DOHH2 (cell line): ENCODE measurements at regions not wholly inside any gene's neighbourhood (a gene's known extent, or its start where the extent isn't known, plus 50 kb on each side); places are given as distances from the start of the nearest gene placed in this dataset.

Source experiments
- H3F3A ChIP-seq: fragments of 200-600 bp; sonication (generic), shearing (Covaris generic); 2 replicates; pipeline ENCODE4 v1.6.0; 2016; ENCODE audit warnings: antibody characterized with exemption, mild to moderate bottlenecking; ENCODE audit not compliant: control insufficient read depth, insufficient read depth
- H3K27ac ChIP-seq: fragments of 200-600 bp; sonication (generic); 2 replicates; pipeline ENCODE4 v1.5.1; 2014; ENCODE audit warnings: low read depth, mild to moderate bottlenecking, low read length, moderate library complexity
- H3K27me3 ChIP-seq: fragments of 200-600 bp; sonication (generic); 2 replicates; pipeline ENCODE4 v1.6.1; 2014; ENCODE audit warnings: mild to moderate bottlenecking, low read length, mixed read lengths; ENCODE audit not compliant: control insufficient read depth
- H3K36me3 ChIP-seq: fragments of 200-600 bp; sonication (generic); 2 replicates; pipeline ENCODE4 v1.6.1; 2014; ENCODE audit warnings: mild to moderate bottlenecking, low read length, moderate library complexity, mixed read lengths; ENCODE audit not compliant: control insufficient read depth
- H3K4me1 ChIP-seq: fragments of 200-600 bp; sonication (generic); 2 replicates; pipeline ENCODE4 v1.6.1; 2014; ENCODE audit warnings: mild to moderate bottlenecking, low read length, mixed read lengths; ENCODE audit not compliant: control insufficient read depth
- H3K4me2 ChIP-seq: fragments of 200-600 bp; sonication (generic); 2 replicates; pipeline ENCODE4 v1.6.0; 2014; ENCODE audit warnings: mild to moderate bottlenecking, low read length, moderate library complexity
- H3K4me3 ChIP-seq: fragments of 200-600 bp; sonication (generic); 2 replicates; pipeline ENCODE4 v1.5.1; 2014; ENCODE audit warnings: mild to moderate bottlenecking, low read length, mixed read lengths
- H3K79me2 ChIP-seq: fragments of 200-600 bp; sonication (generic); 2 replicates; pipeline ENCODE4 v1.6.1; 2014; ENCODE audit warnings: mild to moderate bottlenecking, low read length, mixed read lengths; ENCODE audit not compliant: control insufficient read depth
- H3K9me2 ChIP-seq: fragments of 200-600 bp; sonication (generic); replicated peaks from 2 replicates; pipeline ENCODE4 v1.6.1; 2014; ENCODE audit warnings: mild to moderate bottlenecking, low read length, mixed read lengths; ENCODE audit not compliant: control insufficient read depth
- H3K9me3 ChIP-seq: fragments of 200-600 bp; sonication (generic); 2 replicates; pipeline ENCODE4 v1.6.1; 2014; ENCODE audit warnings: antibody characterized with exemption, low read length, mixed read lengths; ENCODE audit not compliant: control insufficient read depth, insufficient read depth
- H4K20me1 ChIP-seq: fragments of 200-600 bp; sonication (generic); 2 replicates; pipeline ENCODE4 v1.6.0; 2014; ENCODE audit warnings: low read depth, mild to moderate bottlenecking, antibody characterized with exemption, low read length, moderate library complexity; ENCODE audit not compliant: control insufficient read depth, insufficient read depth
- CTCF ChIP-seq: fragments of 200-600 bp; sonication (generic); IDR thresholded peaks from one replicate; pipeline ENCODE4 v1.5.1; 2014; ENCODE audit warnings: antibody characterized with exemption, mild to moderate bottlenecking, low read depth, low read length; ENCODE audit not compliant: poor library complexity, severe bottlenecking
- EZH2phosphoT487 ChIP-seq: fragments of 200-600 bp; sonication (generic); IDR thresholded peaks from 2 replicates; pipeline ENCODE4 v1.6.1; 2017; ENCODE audit warnings: borderline replicate concordance, mild to moderate bottlenecking, antibody characterized with exemption, low read length, moderate library complexity, mixed read lengths

- H3K9me2 ChIP-seq = no peaks in the 10 kb centered on the region
- H3K79me2 ChIP-seq = no peaks in the 10 kb centered on the region
- no peaks in the 10 kb centered on the region for H3F3A ChIP-seq
- no peak overlapping the region for H3K4me3 ChIP-seq
- H3K27me3 ChIP-seq = no peaks in the 10 kb centered on the region
- H3K36me3 ChIP-seq = no peaks in the 10 kb centered on the region
- no peak overlapping the region for H3K4me2 ChIP-seq
- no peaks in the 10 kb centered on the region for H3K4me1 ChIP-seq
- no peaks in the 10 kb centered on the region for H3K9me3 ChIP-seq
- H3K27ac ChIP-seq = no peak overlapping the region
- no peaks in the 10 kb centered on the region for H4K20me1 ChIP-seq
- no peak for TF ChIP-seq CTCF
- TF ChIP-seq EZH2phosphoT487 = no peak
Measured at GRCh38 chr9:10961883-10962282, 349.1 kb upstream of the PTPRD start.

GRCh38 chr9:10983251-10983650, 370.4 kb upstream of the PTPRD start:
- H3K4me2 ChIP-seq = no peak overlapping the region
- H3K4me3 ChIP-seq = no peak overlapping the region
- no peaks in the 10 kb centered on the region for H3K79me2 ChIP-seq
- H3K4me1 ChIP-seq = no peaks in the 10 kb centered on the region
- H3K27ac ChIP-seq = no peak overlapping the region
- no peaks in the 10 kb centered on the region for H3K27me3 ChIP-seq
- no peaks in the 10 kb centered on the region for H3F3A ChIP-seq
- TF ChIP-seq EZH2phosphoT487 (no peak), CTCF (no peak)
- H4K20me1 ChIP-seq = no peaks in the 10 kb centered on the region
- H3K9me2 ChIP-seq = no peaks in the 10 kb centered on the region
- H3K9me3 ChIP-seq = no peaks in the 10 kb centered on the region
- H3K36me3 ChIP-seq = no peaks in the 10 kb centered on the region

DNA sequence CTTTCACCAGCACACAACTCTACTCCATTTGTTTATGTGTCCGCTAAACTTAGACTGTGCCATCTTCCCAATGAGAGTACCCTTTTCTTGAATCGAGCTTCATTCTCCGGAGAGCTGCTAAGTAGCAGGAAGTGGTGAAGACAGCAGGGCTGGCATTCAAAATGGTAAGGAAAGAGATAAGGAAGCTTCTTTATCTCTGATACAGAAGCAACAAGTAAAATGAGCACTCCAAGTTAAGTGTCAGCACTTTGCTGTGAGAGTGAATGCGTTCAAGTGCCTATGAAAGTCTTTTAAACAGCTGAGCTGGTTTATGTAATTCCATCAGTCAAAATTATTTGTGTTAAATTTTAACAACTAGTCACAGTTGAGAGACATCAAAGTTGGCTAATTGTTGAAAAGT, 386.8 kb upstream of the PTPRD start:
- no peaks in the 10 kb centered on the region for H4K20me1 ChIP-seq
- TF ChIP-seq EZH2phosphoT487 (no peak), CTCF (no peak)
- no peaks in the 10 kb centered on the region for H3K36me3 ChIP-seq
- H3K9me3 ChIP-seq = no peaks in the 10 kb centered on the region
- no peaks in the 10 kb centered on the region for H3F3A ChIP-seq
- H3K4me2 ChIP-seq = no peak overlapping the region
- H3K27me3 ChIP-seq = no peaks in the 10 kb centered on the region
- H3K27ac ChIP-seq = no peak overlapping the region
- no peaks in the 10 kb centered on the region for H3K4me1 ChIP-seq
- H3K79me2 ChIP-seq = no peaks in the 10 kb centered on the region
- no peaks in the 10 kb centered on the region for H3K9me2 ChIP-seq
- H3K4me3 ChIP-seq = no peak overlapping the region

- Histone ChIP-seq H3K36me3 (no peaks in the 10 kb centered on the region), H3K9me2 (no peaks in the 10 kb centered on the region), H3K9me3 (no peaks in the 10 kb centered on the region), H4K20me1 (no peaks in the 10 kb centered on the region), H3K4me3 (no peak overlapping the region), H3K27ac (no peak overlapping the region), H3K4me2 (no peak overlapping the region), H3K4me1 (no peaks in the 10 kb centered on the region), H3K27me3 (no peaks in the 10 kb centered on the region), H3K79me2 (no peaks in the 10 kb centered on the region), H3F3A (no peaks in the 10 kb centered on the region)
- no peak for TF ChIP-seq EZH2phosphoT487
- TF ChIP-seq CTCF = no peak
Measured at GRCh38 chr9:11001546-11001945, 388.7 kb upstream of the PTPRD start.
